Activated CD4-positive, alpha-beta T cell treated with anti-CD3 and anti-CD28 coated beads, Interleukin-2, amount 50 U/mL, for 4 hours (primary cell): ENCODE measurements at regions not wholly inside any gene's neighbourhood (a gene's known extent, or its start where the extent isn't known, plus 50 kb on each side); places are given as distances from the start of the nearest gene placed in this dataset.
A peak's percentile ranks its signal among the peaks of the same experiment; 100 is the strongest.

ENCODE experiments used
- DNase-seq, 2 experiments: peaks; one replicate each; pipeline ENCODE4 v3.0.0-alpha.2; 2020

DNA sequence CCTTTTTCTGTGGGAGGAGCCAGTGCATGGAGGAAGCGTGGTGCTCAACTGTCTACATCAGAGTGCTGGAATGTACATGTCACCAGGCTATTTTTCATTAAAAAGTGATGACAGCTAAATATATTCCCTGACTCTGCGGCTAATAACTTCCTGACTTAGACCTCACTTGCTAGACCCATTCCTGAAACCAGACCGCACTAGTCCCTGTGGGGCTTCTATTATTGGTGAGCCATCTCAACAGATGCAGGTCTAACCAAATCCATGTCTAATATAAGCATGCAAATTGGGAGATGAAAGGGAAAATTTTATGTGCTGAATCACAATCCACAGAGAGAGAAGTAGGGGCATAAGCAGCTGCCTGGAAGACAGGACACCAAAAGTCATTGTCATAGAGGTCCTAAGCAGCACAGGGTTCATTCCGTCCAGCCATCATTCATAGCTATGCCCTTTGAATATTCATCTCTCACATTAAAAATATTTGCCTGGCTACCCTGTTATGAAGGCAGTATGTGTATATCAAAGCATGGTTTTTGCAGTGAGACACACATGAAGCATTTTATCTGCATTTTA is 110.9 kb upstream of the BLID start:
- DNase-seq: no peak

DNA sequence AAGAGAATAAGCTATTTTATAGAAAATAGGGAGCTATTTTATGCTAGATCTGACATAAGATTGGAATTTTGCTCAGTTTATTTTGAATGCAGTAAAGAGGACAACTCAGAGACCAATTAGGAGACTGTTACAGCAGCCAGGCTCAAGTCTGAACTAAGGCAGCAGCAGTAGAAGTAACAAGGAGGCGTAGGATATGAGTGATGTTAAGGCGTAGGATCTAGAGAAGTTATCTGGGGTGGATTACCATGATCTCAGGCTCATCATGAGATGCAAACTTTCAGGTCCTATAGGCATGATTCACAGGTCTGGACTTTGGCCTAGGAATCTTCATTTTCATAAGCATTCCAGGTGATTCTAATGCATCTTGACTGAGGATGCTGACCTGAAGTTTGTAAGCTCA is 108.9 kb upstream of the BLID start:
- DNase-seq: no peak

DNA sequence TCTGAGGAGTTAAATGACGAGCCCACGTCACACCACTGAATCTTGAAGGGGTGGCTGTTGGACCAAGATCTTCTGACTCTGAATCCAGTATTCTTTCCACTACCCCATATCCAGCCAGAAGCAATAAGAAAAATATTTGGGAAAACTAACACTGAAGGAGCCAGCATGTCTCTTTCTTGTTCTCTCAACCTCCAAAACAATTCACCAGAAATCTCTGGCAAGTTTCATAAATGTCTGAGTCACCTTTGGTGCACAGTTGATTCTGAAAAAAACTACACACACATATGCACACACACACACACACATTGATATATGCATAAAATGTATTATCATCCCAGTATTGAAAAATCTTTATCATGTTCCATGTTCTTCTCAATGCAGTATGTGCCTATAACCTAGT is 104.3 kb upstream of the BLID start:
- DNase-seq: no peak

- no peak for DNase-seq
Observed at GRCh38 chr11:122219791-122220190, 103.8 kb upstream of the BLID start.

- peak in 1 of 2 experiments; percentile 4 for DNase-seq
Observed at GRCh38 chr11:122215244-122215992, 99.4 kb upstream of the BLID start.

DNA sequence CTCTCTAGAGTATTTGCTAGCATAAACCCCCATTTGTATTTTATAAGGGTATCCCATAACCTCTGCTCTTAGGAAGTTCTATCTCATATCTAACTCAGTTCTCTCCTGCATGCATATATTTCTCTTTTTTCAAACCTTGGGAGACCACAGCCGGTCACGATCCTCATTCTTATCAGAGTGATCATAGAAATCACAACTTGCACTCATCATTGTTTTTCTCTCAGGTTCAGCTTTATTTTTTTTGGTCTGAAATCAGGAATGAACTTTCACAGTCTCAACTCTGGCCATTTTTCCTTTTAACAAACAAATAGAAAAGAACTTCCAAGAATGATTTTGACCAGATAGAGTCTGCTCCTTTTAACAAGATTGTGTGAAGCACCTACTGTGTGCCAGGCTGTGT is 98.6 kb upstream of the BLID start:
- DNase-seq: no peak

GRCh38 chr11:122214080-122214479 is 98.1 kb upstream of the BLID start:
- no peak for DNase-seq

- DNase-seq: no peak
Observed at GRCh38 chr11:122213171-122213570, 97.2 kb upstream of the BLID start.

- DNase-seq: no peak
Observed at GRCh38 chr11:122210367-122210997, 94.5 kb upstream of the BLID start.

GRCh38 chr11:122209619-122210366 is 93.8 kb upstream of the BLID start:
- DNase-seq: no peak

GRCh38 chr11:122207921-122208764 is 92.1 kb upstream of the BLID start:
- no peak for DNase-seq

DNA sequence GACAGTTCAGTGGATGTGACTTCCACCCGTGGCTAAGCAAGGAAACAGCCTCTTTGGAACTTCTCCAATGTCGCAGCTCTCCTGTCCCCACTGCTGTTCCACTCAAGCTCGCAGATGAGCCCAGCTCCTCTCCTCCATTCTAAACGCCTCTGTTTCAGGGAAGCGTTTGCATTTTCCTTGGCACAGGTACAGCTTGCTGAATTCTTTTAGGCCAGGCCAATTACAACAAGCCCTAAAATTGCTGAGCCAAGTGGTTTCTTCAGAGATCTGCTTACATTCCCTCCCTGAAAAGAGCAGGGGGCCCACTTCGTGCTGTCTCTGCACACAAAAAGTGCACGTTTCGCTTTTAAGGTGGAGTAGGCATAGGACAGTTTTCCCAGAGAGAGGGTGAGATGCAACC is 91.5 kb upstream of the BLID start:
- no peak for DNase-seq

DNA sequence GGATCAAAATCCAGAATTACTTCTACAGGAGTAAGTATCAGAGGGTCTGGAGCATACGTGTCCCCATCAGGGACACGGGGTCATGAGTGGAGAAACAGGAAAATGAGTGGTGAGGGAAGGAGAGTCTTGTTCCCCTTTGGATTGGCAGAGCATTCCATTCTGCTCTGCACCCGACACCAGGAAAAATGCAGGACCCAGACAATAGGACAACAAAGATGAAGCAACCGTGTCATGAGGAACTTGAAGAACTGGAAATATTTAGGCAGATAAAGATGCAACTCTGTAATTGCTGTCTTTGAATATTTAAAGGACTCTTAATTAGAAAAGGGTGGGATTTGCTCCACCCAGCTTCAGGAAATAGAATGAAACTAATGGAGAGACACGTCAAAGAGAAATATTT is 89.0 kb upstream of the BLID start:
- DNase-seq: no peak

DNA sequence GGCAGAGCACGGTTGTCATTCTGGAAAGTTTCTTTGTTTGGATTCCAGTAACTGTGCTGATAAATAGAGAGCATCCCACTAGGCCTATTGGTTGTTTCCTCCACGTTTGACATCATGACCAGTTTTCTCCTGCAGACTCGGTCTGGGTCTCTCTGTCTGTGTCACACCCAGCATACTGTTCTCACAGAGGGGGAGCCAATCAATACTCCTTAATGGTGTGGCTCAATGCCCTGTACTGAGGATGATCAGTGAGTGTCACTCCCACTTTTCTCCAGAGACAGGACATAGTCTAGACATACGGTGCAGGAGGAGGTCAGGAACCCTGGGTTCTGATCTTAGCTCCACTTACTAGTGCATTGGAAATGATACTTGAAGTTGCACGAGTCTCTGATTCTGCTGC is 88.2 kb upstream of the BLID start:
- no peak for DNase-seq

GRCh38 chr11:122202951-122203456 is 87.0 kb upstream of the BLID start:
- DNase-seq: peak in 1 of 2 experiments; percentile 12

DNA sequence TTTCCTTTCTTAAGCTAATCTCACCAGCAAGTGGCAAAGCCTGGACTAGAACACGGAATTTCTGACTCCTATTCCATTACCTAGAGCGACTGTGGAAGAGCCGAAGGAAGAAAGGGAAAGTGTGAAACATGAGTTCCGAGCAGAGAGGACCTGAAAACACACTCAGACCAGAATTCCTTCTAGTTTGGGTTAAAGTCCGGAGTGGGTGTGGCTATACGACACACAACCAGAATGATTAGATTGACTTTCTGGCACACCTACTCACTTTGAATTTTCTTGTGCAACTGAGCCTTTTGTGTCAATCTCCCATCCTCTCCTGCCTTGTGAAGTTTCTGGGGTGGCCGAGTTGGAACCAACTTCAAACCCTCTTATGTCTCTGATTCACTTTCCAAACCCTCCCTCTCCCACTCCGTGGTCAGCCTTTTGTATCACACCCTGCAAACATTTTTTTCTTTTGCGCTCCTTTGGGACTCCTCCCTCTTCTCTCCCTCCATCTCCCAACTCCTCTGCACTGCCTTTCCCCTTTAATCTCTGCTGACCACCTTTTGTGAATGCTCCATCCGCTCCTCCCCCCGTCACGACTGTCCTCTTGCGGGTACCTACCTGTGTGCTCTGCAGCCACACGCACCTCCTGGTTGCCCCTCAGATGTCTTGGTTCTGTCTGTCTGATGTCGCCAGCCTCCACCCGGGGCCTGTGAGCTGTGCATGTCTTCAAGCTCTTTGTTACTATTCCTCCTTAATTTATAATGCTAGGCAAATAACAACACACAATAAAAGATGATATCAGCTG is 86.3 kb upstream of the BLID start:
- DNase-seq: no peak

GRCh38 chr11:122201106-122201505 is 85.1 kb upstream of the BLID start:
- DNase-seq: no peak

GRCh38 chr11:122199661-122200060 is 83.6 kb upstream of the BLID start:
- no peak for DNase-seq

DNA sequence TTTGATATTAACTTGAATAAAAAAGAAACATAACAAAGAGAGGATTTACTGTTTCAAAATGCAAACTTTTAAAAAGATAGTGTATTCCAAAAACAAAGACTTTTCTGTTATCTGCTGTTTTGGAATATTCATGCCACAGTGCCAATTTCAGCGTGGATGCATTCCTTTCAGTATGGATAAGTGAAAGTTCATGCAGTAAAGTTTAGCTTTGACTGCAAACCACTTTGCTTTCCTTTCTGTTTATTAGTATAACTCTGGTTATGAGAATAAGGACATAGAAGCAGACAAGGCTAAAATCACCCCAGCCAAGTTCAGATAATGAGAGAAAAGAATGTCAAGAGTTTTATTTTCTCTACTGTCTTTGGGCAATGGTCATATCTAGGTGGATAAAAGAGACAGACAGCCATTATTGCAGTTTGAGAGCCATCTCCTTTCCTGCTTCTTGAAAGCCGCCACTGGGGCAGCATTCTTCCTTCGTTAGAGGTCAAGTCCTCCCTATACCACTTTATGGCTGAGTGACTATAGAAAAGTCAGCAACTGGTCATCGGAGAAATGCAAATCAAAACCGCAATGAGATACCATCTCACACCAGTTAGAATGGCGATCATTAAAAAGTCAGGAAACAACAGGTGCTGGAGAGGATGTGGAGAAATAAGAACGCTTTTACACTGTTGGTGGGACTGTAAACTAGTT is 82.4 kb upstream of the BLID start:
- no peak for DNase-seq

- no peak for DNase-seq
Observed at GRCh38 chr11:122197066-122197987, 81.3 kb upstream of the BLID start.
